Cardiac septum (tissue), 1 donor: ENCODE measurements at regions not wholly inside any gene's neighbourhood (a gene's known extent, or its start where the extent isn't known, plus 50 kb on each side); places are given as distances from the start of the nearest gene placed in this dataset.
A peak's percentile ranks its signal among the peaks of the same experiment; 100 is the strongest.

Source experiments
- DNase-seq: peaks from one replicate; pipeline ENCODE4 v3.0.0-alpha.2; 2020; ENCODE audit warnings: low spot score
- intact Hi-C: fragments of 100-400 bp; cut with DNase I; formaldehyde crosslinking; loops from one replicate; pipeline ENCODE4 v1.14.0; 2022
- donor health status: DM: no; HTN: no; CAD: no.

DNA sequence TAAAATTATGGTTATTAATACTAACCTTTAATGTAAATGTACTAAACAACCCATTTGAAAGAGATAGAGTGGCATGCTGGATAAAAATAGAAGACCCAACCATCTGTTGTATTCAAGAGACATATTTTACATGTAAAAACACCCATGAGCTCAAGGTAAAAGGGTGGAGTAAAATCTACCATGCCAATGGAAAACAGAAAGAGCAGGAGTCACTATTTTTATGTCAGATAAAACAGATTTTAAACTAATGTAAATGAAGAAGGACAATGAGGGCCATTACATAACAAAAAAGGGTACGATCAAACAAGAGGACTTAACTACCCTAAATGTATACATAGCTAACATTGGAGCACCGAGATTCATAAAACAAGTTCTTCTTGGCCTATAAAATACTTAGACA lies 66.3 kb downstream of the ITM2A start:
- no peak for DNase-seq
- intact Hi-C loops: no loop called here

DNA sequence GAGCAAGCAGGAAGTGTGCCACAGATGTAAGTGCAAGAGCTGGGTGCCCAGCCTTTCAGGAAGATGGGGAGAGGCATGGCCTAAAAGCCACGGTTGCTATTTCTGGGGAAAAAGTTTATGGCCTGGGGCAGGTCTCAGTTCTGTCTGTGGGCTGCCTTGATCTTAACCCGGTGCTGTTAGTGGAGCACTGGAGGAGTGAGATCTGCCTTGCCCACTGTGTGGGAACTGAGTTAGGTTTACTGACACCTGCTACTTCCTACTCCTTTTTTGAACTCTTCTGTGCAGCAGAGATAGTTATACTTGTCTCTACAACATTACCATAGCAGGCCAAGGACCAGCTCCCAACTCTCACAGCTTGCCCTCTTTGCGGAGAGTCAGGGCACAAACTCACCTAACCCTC lies 76.5 kb downstream of the ITM2A start:
- intact Hi-C loops: no loop called here
- no peak for DNase-seq

DNA sequence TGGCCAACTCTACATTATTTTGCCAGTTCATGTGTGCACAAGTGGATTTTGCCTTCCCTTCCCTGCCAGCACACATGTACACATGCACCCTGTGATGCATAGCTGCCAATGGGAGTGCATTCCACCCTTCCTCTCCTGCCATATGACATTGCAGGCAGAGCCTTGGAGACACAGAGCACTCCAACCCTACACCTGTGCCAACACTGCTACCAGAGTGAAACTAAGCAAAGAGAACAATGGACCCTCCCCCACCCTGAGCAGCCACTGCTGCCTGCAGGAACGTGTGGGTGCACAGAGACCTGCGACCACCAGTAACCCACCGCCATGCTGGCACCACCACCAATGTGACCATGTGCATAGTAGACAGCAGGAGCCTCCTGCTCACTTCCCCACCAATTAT lies 78.4 kb downstream of the ITM2A start:
- DNase-seq: no peak
- intact Hi-C loops: no loop called here

DNA sequence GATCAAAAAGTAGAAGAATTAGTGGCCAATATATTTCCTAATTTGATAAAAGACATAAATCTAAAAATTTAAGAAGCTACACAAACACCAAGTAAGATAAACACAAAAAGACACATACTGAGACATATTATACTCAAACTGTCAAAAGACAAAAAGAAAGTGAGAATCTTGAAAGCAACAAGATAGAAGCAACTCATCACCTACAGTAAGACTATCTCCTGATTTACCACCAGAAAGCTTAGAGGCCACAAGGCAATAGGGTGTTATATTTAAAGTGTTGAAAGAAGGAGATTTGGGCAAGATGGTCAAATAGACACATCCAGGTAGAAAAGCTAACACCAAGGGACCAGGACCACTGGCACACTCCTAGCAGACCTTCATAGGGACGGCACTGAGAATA lies 79.4 kb downstream of the ITM2A start:
- intact Hi-C loops: no loop called here
- DNase-seq: no peak

DNA sequence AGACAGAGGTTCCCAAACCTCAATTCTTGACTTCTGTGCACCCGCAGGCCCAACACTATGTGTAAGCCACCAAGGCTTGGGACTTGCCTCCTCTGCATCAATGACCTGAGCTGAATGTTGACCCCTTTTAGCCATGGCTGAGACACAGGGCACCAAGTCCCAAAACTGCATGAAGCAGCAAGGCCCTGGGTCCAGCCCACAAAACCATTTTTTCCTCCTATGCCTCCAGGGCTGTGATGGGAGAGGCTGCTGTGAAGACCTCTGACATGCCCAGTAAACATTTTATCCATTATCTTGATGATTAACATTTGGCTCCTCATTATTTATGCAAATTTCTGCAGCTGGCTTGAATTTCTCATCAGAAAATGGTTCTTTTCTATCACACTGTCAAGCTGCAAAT lies 85.4 kb downstream of the ITM2A start:
- intact Hi-C loops: no loop called here
- DNase-seq: no peak

DNA sequence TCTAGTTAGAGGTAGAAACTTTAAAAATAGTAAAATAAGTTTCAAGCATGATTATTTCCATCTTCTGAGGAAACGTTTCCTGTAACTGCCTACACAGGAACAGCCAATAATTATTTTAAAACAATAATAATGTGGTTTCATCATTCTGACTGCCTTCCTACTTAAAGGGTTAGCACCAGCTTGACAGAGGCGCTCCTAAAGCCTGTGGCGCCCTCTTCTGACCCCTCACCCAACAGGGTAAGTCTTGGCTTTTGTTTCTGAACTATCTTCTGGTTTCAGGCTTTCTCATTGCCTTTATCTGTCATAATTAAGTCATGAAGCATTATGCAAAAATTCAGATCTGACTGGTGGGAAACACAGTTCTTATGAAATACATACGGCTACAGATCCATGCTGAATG lies 96.7 kb downstream of the ITM2A start:
- DNase-seq: peak; percentile 74
- intact Hi-C loops: loop anchor here (10.0 kb wide), 1 partner anchor 716 kb away; no protein-coding TSS in a partner anchor

DNA sequence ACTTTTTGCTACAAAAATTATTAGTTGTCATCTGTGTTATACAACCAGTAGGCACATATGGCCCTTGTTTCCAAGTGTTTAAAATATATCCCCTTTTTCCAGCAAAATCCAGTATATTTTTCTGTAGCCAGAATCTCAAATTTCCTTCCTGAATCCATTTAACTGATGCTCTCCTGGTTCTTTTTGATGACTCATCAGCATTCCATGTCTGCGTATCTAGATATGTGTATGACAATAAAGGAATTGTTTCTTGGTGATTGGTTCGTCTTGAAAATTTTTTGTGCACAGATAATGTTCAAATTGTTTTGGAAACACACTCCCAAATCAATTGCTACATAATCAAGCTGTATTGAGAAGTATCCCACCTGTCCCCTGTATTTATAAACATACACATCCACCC lies 98.3 kb downstream of the ITM2A start:
- intact Hi-C loops: no loop called here
- DNase-seq: no peak

DNA sequence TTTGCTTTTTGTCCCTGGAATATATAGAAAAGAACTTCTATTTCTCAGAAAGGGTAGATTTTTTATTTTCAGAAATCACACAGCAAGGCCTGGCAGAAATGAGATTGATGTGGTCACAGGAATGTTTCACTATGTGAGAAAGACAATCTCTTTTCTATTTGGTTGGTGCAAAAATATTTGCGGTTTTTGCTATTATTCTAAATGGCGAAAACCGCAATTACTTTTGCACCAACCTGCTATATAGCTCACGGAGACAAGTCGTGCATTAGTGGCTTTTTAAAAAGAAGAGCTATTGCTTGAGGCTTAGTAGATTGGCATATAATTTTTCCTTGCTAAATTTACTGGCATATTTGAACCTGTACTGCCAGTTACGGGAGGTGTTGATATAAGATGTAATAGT lies 100.4 kb downstream of the ITM2A start:
- DNase-seq: no peak
- intact Hi-C loops: no loop called here

DNA sequence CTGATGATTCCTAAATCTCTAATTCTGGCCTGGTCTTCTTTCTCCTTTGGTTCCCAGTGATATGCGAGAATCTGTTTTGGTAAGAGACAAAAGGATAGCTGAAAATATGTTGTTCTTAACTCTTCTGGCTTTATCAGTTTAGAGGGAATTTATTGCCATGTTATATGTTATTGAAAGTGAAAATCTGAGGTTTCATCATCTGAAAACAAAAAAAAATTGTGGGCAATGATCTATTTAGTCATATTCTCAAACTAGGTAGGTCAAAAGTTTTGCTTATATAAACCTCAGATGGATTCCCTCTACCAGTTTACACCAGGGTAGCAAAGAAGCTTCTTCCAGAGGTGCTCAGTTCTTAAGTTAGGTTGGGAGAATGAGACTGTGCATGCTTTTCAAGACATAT lies 103.6 kb downstream of the ITM2A start:
- no peak for DNase-seq
- intact Hi-C loops: no loop called here

DNA sequence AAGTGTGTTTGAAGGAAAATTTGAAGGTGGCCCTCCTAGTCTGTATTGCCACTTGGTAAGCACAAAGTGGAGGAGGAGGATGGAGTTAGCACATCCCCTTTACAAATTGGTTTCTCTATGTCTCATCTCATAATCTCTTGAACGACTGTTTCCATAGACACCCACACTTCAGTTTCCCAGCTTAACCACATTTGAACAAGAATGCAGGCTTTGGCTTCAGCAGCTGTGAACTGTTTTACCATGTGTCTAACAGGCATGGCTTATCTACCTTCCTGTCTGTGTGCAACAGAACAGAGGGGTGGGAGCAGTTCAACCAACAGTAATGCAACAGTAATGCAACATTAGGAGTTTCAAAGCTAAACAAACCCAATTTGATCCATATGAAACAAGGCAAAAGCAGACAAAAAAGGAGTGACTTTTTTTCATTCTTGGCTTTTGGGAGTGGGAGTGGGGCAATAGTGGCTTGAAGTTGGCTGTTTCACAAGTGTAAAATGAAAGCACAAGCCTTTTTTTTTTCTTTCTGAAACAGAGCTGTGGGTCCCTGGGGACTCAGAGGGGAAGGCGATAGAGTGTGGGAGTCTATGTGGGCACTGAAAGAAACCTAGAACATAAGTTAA lies 108.0 kb downstream of the ITM2A start:
- no peak for DNase-seq
- intact Hi-C loops: no loop called here

DNA sequence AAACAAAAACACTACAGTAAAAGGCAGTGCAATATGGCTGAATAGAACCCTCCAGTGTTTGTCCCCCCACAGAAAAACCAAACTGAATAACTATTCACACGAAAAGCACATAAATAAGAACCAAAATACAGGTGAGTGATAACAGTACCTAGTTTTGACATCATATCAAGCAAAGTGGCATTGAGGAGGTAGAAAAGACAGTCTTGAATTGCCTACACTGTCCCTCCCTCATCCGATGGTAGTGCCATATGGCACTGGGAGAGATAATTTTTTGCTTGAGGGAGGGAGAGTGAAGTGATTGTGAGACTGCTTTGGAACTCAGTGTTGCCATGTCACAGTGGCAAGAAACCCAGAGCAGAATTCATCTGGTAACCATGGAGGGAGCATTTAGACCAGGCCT lies 99.2 kb downstream of the GPR174 start:
- DNase-seq: no peak

DNA sequence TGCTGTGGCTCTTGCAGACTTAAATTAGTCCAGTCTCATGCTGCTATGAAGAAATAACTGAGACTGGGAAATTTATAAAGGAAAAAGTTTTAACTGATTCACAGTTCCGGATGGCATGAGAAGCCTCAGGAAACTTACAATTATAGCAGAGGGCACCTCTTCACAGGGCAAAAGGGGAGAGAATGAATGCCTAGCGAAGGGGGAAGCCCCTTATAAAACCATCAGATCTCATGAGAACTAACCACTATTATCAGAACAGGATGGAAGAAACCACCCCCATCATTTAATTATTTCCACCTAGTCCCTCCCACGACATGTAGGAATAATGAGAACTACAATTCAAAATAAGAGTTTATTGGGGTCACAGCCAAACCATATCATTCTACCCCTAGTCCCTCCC lies 91.4 kb downstream of the GPR174 start:
- DNase-seq: no peak
- intact Hi-C loops: no loop called here

More for the DNA sequence above, 99.2 kb downstream of the GPR174 start:
- intact Hi-C loops: no loop called here

DNA sequence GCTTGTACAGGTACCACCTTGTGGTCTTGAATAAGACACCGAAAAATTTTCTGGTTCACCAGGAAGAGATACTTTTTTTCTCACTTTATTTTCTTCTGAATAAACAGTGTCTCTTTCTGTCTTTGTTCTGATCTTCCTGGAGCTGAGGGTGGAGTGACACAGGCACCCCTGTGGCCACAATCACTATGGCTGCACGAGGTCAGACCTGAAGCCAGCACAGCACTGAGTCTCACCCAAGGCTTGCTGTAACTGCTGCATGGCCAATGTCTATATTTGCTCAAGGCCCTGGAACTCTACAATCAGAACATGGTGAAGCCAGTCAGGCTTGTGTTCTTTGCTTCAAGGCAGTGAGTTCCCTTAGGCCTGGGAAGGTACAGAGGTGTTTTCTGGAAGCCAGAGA lies 87.2 kb downstream of the GPR174 start:
- intact Hi-C loops: no loop called here

More for the DNA sequence above, 87.2 kb downstream of the GPR174 start:
- no peak for DNase-seq
